A549 (cell line): ENCODE measurements at regions not wholly inside any gene's neighbourhood (a gene's known extent, or its start where the extent isn't known, plus 50 kb on each side); places are given as distances from the start of the nearest gene placed in this dataset.

ENCODE experiments used
- BHLHE40 ChIP-seq: IDR thresholded peaks from 2 replicates; pipeline ENCODE4 v1.6.1; 2012; ENCODE audit warnings: low read depth, low read length, inconsistent platforms
- CEBPB ChIP-seq, 2 experiments: fragments of >200 bp in 1 of 2; sonication (Bioruptor Twin) in 1 of 2; formaldehyde crosslinking in 1 of 2; IDR thresholded peaks; 2 replicates each; pipeline ENCODE4 v1.6.1; 2012 to 2016
- CHD2 ChIP-seq: fragments of 150-350 bp; IDR thresholded peaks from 2 replicates; pipeline ENCODE4 v1.6.1; 2014; ENCODE audit warnings: low read length; ENCODE audit not compliant: partially characterized antibody
- EHF ChIP-seq: fragments of 250-450 bp; sonication (Bioruptor Pico); IDR thresholded peaks from 2 replicates; pipeline ENCODE4 v1.5.0; 2020; ENCODE audit warnings: mild to moderate bottlenecking
- MAFK ChIP-seq: fragments of 450-650 bp; IDR thresholded peaks from 2 replicates; pipeline ENCODE4 v1.6.1; 2014; ENCODE audit not compliant: partially characterized antibody
- NR3C1 ChIP-seq: fragments of >200 bp; sonication (Bioruptor Twin); formaldehyde crosslinking; IDR thresholded peaks from 3 replicates; pipeline ENCODE4 v1.6.1; 2017
- POLR2A ChIP-seq: IDR thresholded peaks from 2 replicates; pipeline ENCODE4 v1.6.1; 2012; ENCODE audit warnings: mild to moderate bottlenecking, low read length
- SREBF2 ChIP-seq: fragments of 450-650 bp; IDR thresholded peaks from 2 replicates; pipeline ENCODE4 v1.6.1; 2014; ENCODE audit warnings: mild to moderate bottlenecking, moderate library complexity
- TF ChIP-seq, protein P1 (sequence below): fragments of >200 bp; sonication (Bioruptor Twin); formaldehyde crosslinking; IDR thresholded peaks from 3 replicates; pipeline ENCODE4 v1.5.1; 2016
- TF ChIP-seq, protein P2 (sequence below): IDR thresholded peaks from 2 replicates; pipeline ENCODE4 v1.6.1; 2012
- TF ChIP-seq, protein P3 (sequence below): fragments of 450-650 bp; IDR thresholded peaks from 2 replicates; pipeline ENCODE4 v1.6.1; 2014; ENCODE audit warnings: antibody characterized with exemption
- TF ChIP-seq, protein P4 (sequence below): fragments of 200-600 bp; sonication (generic); IDR thresholded peaks from 2 replicates; pipeline ENCODE4 v1.6.1; 2016; ENCODE audit warnings: antibody characterized with exemption, mild to moderate bottlenecking, moderate library complexity

DNA sequence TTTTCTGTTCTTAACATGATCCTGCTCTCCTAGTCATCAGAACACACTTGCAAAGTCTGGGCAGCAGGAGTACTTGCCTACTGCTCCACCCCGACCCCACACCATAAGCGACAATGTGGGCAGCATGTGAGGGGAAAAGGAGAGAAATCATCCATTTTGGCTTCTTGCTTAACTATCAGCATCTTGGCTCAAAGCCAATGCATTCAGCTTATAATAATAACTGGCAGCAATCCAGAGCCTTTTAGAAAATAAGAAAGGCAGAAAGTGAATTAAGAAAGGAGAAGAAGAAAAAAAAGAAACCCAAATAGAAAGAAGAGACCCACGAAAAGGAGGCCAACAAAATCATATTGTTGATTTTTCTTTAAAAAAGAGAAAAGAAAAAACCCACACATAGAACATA is 930.8 kb downstream of the BCL11B start:
- TF ChIP-seq, protein P1, sequence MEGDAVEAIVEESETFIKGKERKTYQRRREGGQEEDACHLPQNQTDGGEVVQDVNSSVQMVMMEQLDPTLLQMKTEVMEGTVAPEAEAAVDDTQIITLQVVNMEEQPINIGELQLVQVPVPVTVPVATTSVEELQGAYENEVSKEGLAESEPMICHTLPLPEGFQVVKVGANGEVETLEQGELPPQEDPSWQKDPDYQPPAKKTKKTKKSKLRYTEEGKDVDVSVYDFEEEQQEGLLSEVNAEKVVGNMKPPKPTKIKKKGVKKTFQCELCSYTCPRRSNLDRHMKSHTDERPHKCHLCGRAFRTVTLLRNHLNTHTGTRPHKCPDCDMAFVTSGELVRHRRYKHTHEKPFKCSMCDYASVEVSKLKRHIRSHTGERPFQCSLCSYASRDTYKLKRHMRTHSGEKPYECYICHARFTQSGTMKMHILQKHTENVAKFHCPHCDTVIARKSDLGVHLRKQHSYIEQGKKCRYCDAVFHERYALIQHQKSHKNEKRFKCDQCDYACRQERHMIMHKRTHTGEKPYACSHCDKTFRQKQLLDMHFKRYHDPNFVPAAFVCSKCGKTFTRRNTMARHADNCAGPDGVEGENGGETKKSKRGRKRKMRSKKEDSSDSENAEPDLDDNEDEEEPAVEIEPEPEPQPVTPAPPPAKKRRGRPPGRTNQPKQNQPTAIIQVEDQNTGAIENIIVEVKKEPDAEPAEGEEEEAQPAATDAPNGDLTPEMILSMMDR, result no peak
- no peak for TF ChIP-seq EHF
- TF ChIP-seq CEBPB (IDR thresholded peaks at IDR 0.05), result no peak
- TF ChIP-seq, protein P2, sequence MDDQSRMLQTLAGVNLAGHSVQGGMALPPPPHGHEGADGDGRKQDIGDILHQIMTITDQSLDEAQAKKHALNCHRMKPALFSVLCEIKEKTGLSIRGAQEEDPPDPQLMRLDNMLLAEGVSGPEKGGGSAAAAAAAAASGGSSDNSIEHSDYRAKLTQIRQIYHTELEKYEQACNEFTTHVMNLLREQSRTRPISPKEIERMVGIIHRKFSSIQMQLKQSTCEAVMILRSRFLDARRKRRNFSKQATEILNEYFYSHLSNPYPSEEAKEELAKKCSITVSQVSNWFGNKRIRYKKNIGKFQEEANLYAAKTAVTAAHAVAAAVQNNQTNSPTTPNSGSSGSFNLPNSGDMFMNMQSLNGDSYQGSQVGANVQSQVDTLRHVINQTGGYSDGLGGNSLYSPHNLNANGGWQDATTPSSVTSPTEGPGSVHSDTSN, result no peak
- no peak for TF ChIP-seq CHD2
- no peak for TF ChIP-seq NR3C1
- TF ChIP-seq, protein P3, sequence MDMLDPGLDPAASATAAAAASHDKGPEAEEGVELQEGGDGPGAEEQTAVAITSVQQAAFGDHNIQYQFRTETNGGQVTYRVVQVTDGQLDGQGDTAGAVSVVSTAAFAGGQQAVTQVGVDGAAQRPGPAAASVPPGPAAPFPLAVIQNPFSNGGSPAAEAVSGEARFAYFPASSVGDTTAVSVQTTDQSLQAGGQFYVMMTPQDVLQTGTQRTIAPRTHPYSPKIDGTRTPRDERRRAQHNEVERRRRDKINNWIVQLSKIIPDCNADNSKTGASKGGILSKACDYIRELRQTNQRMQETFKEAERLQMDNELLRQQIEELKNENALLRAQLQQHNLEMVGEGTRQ, result no peak
- TF ChIP-seq, protein P4, sequence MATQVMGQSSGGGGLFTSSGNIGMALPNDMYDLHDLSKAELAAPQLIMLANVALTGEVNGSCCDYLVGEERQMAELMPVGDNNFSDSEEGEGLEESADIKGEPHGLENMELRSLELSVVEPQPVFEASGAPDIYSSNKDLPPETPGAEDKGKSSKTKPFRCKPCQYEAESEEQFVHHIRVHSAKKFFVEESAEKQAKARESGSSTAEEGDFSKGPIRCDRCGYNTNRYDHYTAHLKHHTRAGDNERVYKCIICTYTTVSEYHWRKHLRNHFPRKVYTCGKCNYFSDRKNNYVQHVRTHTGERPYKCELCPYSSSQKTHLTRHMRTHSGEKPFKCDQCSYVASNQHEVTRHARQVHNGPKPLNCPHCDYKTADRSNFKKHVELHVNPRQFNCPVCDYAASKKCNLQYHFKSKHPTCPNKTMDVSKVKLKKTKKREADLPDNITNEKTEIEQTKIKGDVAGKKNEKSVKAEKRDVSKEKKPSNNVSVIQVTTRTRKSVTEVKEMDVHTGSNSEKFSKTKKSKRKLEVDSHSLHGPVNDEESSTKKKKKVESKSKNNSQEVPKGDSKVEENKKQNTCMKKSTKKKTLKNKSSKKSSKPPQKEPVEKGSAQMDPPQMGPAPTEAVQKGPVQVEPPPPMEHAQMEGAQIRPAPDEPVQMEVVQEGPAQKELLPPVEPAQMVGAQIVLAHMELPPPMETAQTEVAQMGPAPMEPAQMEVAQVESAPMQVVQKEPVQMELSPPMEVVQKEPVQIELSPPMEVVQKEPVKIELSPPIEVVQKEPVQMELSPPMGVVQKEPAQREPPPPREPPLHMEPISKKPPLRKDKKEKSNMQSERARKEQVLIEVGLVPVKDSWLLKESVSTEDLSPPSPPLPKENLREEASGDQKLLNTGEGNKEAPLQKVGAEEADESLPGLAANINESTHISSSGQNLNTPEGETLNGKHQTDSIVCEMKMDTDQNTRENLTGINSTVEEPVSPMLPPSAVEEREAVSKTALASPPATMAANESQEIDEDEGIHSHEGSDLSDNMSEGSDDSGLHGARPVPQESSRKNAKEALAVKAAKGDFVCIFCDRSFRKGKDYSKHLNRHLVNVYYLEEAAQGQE, result no peak
- no peak for TF ChIP-seq SREBF2
- TF ChIP-seq BHLHE40, result no peak
- no peak for TF ChIP-seq MAFK
- no peak for TF ChIP-seq POLR2A
